ENCODE measurements at regions not wholly inside any gene's neighbourhood (a gene's known extent, or its start where the extent isn't known, plus 50 kb on each side); places are given as distances from the start of the nearest gene placed in this dataset.

DNA sequence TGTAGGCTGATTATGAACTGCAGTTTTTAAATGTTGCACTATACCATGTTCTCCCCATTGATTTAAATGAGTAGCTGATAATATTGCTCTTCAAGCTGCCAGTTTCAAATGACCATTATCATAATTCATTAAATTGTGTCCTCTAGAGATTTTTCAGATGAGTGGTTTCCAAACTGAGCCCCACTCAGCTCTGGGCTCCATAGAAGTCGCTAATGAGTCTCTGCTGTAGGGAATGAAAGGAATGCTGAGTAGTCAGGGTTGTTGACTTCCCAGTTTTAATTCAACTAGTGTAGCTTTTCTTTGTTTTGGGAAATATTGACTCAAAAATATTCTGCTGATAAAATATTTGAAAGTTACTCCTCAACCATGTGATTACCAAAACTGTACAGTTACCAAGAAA lies 1081.1 kb downstream of the ARAP2 start:
- H3K4me1 ChIP-seq: no peaks in the 10 kb centered on the region
- H3K27me3 ChIP-seq: no peaks in the 10 kb centered on the region
- intact Hi-C loops (cut with DNase I; ENCODE audit: low total_unique reads): no loop called here
- H3K4me3 ChIP-seq: no peak overlapping the region
- no peak for TF ChIP-seq CTCF (IDR thresholded peaks at IDR 0.05)
- no peak for TF ChIP-seq POLR2A (IDR thresholded peaks at IDR 0.05)
- no peak for TF ChIP-seq POLR2AphosphoS5 (IDR thresholded peaks at IDR 0.05)
- DNase-seq (ENCODE audit: low spot score in 2 of 2): no peak
- H3K9me3 ChIP-seq: no peaks in the 10 kb centered on the region
- H3K27ac ChIP-seq: no peak overlapping the region
- no peaks in the 10 kb centered on the region for H3K36me3 ChIP-seq

GRCh38 chr4:35164063-35164462 lies 1080.3 kb downstream of the ARAP2 start:
- no peaks in the 10 kb centered on the region for H3K4me1 ChIP-seq

GRCh38 chr4:35166466-35166865 lies 1077.8 kb downstream of the ARAP2 start:
- Histone ChIP-seq H3K27me3 (no peaks in the 10 kb centered on the region), H3K4me1 (no peaks in the 10 kb centered on the region), H3K4me3 (no peak overlapping the region), H3K9me3 (no peaks in the 10 kb centered on the region), H3K36me3 (no peaks in the 10 kb centered on the region), H3K27ac (no peak overlapping the region)
- TF ChIP-seq CTCF (IDR thresholded peaks at IDR 0.05): no peak
- no peak for TF ChIP-seq POLR2A (IDR thresholded peaks at IDR 0.05)
- TF ChIP-seq POLR2AphosphoS5 (IDR thresholded peaks at IDR 0.05): no peak
- no peak for DNase-seq (ENCODE audit: low spot score in 2 of 2)
- intact Hi-C loops (cut with DNase I; ENCODE audit: low total_unique reads): no loop called here

More at GRCh38 chr4:35164063-35164462, 1080.3 kb downstream of the ARAP2 start:
- Histone ChIP-seq H3K36me3 (no peaks in the 10 kb centered on the region), H3K9me3 (no peaks in the 10 kb centered on the region), H3K27me3 (no peaks in the 10 kb centered on the region), H3K27ac (no peak overlapping the region), H3K4me3 (no peak overlapping the region)
- no peak for DNase-seq (ENCODE audit: low spot score in 2 of 2)
- intact Hi-C loops (cut with DNase I; ENCODE audit: low total_unique reads): no loop called here
- TF ChIP-seq POLR2A (IDR thresholded peaks at IDR 0.05): no peak
- no peak for TF ChIP-seq CTCF (IDR thresholded peaks at IDR 0.05)
- TF ChIP-seq POLR2AphosphoS5 (IDR thresholded peaks at IDR 0.05): no peak

DNA sequence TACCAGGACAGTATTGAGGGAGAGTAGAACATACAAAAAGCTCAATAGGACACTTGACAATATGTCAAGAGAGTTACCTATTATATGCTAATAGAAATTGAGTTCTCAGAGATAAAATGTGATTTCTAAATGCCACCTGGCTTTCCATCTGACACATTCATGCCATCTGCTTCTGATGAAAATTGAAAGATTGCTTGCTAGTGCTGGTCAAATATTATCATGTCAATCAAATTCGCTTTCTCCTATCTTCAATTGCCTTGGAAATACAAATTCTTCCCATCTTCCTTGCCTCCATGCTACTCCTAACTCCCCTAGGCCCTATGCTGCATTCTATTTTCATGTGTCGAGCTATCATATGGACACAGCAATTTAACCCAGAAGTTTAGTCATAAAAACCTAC lies 1076.9 kb downstream of the ARAP2 start:
- Histone ChIP-seq H3K27me3 (no peaks in the 10 kb centered on the region), H3K4me1 (no peaks in the 10 kb centered on the region), H3K36me3 (no peaks in the 10 kb centered on the region), H3K27ac (no peak overlapping the region), H3K9me3 (no peaks in the 10 kb centered on the region), H3K4me3 (no peak overlapping the region)
- no peak for TF ChIP-seq POLR2AphosphoS5 (IDR thresholded peaks at IDR 0.05)
- no peak for TF ChIP-seq CTCF (IDR thresholded peaks at IDR 0.05)
- TF ChIP-seq POLR2A (IDR thresholded peaks at IDR 0.05): no peak
- DNase-seq (ENCODE audit: low spot score in 2 of 2): no peak
- intact Hi-C loops (cut with DNase I; ENCODE audit: low total_unique reads): no loop called here

DNA sequence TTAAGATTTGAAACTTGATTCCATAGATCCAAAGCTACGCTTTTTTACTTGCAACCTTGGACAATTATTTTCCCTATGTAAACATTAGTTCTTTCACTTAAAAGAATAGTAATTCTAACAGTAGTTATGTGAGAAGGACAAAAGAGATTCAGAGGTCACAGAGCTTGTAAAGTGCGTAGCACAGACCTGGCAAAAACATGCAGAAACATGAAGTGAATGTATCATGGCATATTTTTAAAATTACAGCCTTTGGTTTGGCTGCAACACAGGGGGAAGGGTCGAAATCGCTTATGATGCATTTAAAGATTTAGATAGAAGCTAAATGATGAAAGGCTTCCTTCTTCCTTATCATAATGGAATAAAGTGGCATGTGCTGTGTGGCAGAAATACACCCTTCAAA lies 1068.8 kb downstream of the ARAP2 start:
- no peak overlapping the region for H3K4me3 ChIP-seq
- no peak for TF ChIP-seq POLR2A (IDR thresholded peaks at IDR 0.05)
- TF ChIP-seq POLR2AphosphoS5 (IDR thresholded peaks at IDR 0.05): no peak
- TF ChIP-seq CTCF (IDR thresholded peaks at IDR 0.05): no peak
- DNase-seq (ENCODE audit: low spot score in 2 of 2): no peak
- no peaks in the 10 kb centered on the region for H3K4me1 ChIP-seq
- no peaks in the 10 kb centered on the region for H3K36me3 ChIP-seq
- no peaks in the 10 kb centered on the region for H3K27me3 ChIP-seq
- H3K9me3 ChIP-seq: no peaks in the 10 kb centered on the region
- intact Hi-C loops (cut with DNase I; ENCODE audit: low total_unique reads): no loop called here
- no peak overlapping the region for H3K27ac ChIP-seq
